Bronchial epithelial cell (primary cell): ENCODE measurements at regions not wholly inside any gene's neighbourhood (a gene's known extent, or its start where the extent isn't known, plus 50 kb on each side); places are given as distances from the start of the nearest gene placed in this dataset.

Source experiments
- DNase-seq: peaks from one replicate; pipeline ENCODE4 v3.0.0-alpha.2; 2010; ENCODE audit warnings: low read depth
- FAIRE-seq: peaks from 2 replicates; lab custom pipeline; 2011; peaks lifted over from hg19 to GRCh38; lab: Jason Lieb, UNC
- H3K27me3 ChIP-seq: 2 replicates; pipeline ENCODE4 v1.5.1; 2011; ENCODE audit warnings: low read length; ENCODE audit not compliant: control insufficient read depth, insufficient read depth
- H3K36me3 ChIP-seq: 2 replicates; pipeline ENCODE4 v1.5.1; 2011; ENCODE audit warnings: low read length; ENCODE audit not compliant: control insufficient read depth, insufficient read depth
- H3K4me3 ChIP-seq: 2 replicates; pipeline ENCODE4 v1.5.1; 2011; ENCODE audit warnings: mild to moderate bottlenecking, low read depth, low read length, control low read depth
- CTCF ChIP-seq: IDR thresholded peaks from 2 replicates; pipeline ENCODE4 v1.5.1; 2011; ENCODE audit warnings: mild to moderate bottlenecking, moderate library complexity, low read length, control low read depth, inconsistent platforms; ENCODE audit not compliant: insufficient read depth, severe bottlenecking

GRCh38 chr5:174336479-174336878 lies 291.0 kb downstream of the NSG2 start:
- Histone ChIP-seq H3K4me3 (no peak overlapping the region), H3K27me3 (no peaks in the 10 kb centered on the region), H3K36me3 (no peaks in the 10 kb centered on the region)
- no peak for FAIRE-seq
- no peak for TF ChIP-seq CTCF
- no peak for DNase-seq

- H3K36me3 ChIP-seq: no peaks in the 10 kb centered on the region
- TF ChIP-seq CTCF: no peak
- no peaks in the 10 kb centered on the region for H3K27me3 ChIP-seq
- no peak overlapping the region for H3K4me3 ChIP-seq
- no peak for FAIRE-seq
- no peak for DNase-seq
These were observed 292.0 kb downstream of the NSG2 start for GRCh38 chr5:174337276-174338184.

GRCh38 chr5:174338185-174339010 lies 292.9 kb downstream of the NSG2 start:
- FAIRE-seq (no peak), DNase-seq (no peak)
- Histone ChIP-seq H3K36me3 (no peaks in the 10 kb centered on the region), H3K4me3 (no peak overlapping the region), H3K27me3 (no peaks in the 10 kb centered on the region)
- no peak for TF ChIP-seq CTCF

GRCh38 chr5:174339130-174339529 lies 293.6 kb downstream of the NSG2 start:
- no peaks in the 10 kb centered on the region for H3K27me3 ChIP-seq
- no peak for FAIRE-seq
- no peak overlapping the region for H3K4me3 ChIP-seq
- DNase-seq: no peak
- no peak for TF ChIP-seq CTCF
- no peaks in the 10 kb centered on the region for H3K36me3 ChIP-seq

GRCh38 chr5:174340226-174340625 lies 294.7 kb downstream of the NSG2 start:
- no peak for TF ChIP-seq CTCF
- FAIRE-seq: no peak
- no peak overlapping the region for H3K4me3 ChIP-seq
- DNase-seq: no peak
- no peaks in the 10 kb centered on the region for H3K36me3 ChIP-seq
- no peaks in the 10 kb centered on the region for H3K27me3 ChIP-seq
